GM19324 (cell line): ENCODE measurements at regions not wholly inside any gene's neighbourhood (a gene's known extent, or its start where the extent isn't known, plus 50 kb on each side); places are given as distances from the start of the nearest gene placed in this dataset.
"Not testable (repeated sequence)": the region's sequence is repeated elsewhere in the genome, so short reads cannot be mapped to it uniquely, and the experiment has no call there.

ENCODE experiments used
- ATAC-seq: cut with Tn5 transposase; IDR thresholded peaks from one replicate; pipeline ENCODE4 v1.9.1; 2021; ENCODE audit warnings: mild to moderate bottlenecking, moderate library complexity; ENCODE audit not compliant: unreplicated experiment, low FRiP score

DNA sequence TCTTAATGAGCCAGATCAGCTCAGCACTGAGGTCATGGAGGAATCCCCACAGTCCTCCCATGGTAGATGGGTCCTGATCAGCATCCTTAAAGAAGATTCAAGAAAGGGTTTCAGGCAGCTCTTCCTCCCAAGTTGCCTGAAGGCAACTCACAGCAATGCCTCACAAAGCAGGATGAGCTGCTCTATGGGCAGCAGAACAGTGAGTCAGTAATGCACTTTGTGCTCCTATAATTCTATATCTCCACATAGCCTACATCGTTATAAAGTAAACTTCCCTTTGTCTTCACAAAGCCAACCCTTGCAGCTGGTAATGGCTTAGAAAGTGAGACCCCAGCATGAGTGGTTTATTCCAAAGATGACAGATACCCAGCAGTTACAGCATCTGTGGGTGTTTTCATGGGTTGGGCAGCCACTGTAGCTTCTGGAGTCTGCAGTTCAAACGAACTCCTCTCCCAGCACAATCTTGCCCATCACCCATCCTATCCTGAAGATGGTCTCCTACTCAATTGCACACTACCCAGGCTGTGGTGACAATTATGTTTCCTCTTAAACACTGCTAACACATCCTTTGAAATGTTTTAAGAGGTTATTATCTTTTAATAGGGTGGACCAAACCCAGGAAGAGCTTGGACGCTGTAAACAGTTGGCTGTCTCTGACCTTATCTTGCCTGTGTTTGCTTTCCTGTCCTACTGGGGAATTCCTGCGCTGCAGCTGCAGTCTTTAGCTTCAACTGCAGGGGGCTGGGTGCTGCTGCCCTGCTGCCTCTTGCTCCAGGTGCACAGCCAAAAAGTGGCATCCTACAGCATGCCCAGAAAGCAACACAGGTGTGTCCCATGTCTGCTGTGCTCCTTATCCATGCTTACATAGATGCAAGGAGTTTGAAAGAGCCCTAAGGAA lies 286.9 kb downstream of the ANAPC1 start:
- not testable (repeated sequence) for ATAC-seq

DNA sequence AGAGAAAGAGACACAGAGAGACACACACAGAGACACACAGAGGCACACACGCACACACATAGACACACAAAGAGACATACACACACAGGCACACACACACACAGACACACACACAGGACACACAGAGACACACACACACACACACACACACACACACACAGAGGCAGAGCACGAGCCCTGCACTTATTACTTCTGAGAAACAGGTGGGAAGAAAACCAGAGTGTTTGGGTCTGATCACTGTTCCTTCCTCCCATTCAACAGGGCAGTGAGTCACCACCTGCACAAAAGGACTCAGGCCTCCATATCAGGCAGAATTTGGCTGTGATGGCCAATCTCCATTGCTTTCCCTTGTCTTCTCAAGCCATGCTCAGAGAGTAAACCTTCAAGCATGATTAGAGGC lies 285.0 kb downstream of the ANAPC1 start:
- ATAC-seq: not testable (repeated sequence)

DNA sequence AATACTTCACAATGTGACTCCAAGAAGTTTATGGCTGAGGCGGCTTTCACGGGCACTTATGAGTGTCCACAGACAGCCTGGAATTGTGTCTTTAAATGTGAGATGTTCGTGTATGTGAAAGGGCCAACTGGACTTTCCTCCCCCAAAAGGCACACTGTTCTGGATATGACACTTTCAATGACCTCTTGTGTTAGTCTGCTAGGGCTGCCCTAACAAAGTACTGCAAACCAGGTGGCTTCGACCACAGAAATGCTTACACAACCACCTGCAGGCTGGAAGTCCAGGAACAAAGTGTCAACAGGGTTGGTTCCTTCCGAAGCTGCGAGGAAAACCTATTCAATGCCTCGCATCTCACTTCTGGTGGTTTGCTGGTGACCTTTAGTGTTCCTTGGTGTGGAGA lies 281.7 kb downstream of the ANAPC1 start:
- ATAC-seq: not testable (repeated sequence)

DNA sequence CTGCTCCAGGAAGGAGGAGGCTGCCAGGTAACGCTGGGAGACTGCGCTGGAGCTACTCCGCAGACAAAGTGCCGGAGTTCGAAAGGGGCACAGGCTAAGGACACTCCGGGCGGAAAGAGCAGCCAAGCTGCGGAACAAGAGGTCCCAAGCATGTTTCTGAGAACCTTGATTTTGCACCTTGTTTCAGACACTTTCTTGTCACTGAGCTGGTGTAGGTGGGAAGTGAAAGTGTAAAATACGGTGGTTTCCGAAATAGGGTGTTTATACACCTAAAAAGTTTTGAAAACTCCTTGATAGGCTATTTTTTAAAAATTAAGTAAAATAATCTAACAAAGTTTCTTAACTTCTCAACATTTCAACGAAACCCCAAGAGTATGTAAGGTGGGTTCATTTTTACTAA lies 278.2 kb downstream of the ANAPC1 start:
- ATAC-seq: not testable (repeated sequence)

DNA sequence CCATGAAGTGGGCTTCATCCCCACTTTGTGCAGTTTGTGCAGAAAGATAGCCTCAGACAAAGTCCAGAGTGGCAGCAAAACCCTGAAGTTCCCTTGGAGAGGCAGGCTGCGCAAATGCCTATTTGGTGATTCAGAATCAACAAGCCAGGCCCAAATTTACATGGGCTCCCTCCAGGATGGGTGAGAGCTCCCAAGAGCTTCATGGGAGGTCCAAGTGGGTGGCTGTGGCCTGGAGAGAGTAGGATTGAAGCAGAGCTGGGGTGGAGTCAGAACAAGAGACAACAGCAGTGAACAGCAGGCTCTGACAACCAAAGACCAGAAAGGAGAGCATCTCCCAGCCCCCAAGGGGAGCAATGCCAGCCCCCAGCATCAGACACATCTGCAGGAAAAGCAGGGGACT lies 277.4 kb downstream of the ANAPC1 start:
- not testable (repeated sequence) for ATAC-seq

DNA sequence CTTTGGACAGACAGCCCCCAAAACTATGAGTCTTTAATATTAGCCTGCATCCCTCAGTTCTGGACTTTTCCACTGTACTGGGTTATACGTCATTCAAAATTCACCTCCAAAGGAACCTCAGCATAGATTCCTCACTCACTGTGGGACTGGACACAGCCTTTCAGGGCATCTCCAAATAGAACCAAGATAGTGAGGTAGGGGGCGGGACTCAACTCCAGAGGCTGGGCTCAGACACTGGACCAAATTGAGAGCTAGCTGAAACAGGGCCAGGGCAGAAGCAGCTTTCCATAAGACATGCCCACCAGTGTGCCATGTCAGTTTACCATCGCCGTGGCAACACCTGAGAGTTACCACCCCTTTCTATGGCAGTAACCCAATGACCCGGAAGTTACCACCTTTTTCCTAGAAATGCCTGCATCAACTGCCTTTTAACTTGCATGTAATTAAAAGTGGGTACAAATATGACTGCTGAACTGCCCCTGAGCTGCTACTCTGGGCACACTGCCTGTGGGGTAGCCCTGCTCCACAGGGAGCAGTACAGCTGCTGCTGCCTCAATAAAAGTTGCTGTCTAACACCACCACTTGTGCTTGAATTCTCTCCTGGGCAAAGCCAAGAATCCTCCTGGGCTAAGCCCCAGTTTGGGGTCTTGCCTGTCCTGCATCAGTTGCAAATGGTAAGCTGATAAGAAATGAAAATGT lies 274.7 kb downstream of the ANAPC1 start:
- not testable (repeated sequence) for ATAC-seq

DNA sequence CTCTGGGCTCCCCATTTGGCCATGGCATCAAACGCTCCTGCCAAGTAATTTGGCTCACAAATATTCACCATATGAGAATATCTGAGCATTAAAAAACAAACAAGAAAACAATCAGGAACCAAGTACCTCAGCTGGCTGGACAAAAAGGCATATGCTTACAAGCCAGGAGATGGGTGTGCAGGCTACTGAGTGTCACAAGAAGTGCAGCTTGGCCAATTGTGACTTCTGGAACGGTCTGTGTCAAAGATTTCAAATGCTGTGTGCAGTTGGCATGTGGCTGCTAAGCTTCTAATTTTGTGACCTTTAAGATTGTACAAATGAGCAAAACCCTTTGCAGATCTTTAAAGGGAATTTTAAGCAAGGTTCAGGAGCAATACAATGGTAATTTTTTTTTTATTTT lies 274.0 kb downstream of the ANAPC1 start:
- ATAC-seq: not testable (repeated sequence)

DNA sequence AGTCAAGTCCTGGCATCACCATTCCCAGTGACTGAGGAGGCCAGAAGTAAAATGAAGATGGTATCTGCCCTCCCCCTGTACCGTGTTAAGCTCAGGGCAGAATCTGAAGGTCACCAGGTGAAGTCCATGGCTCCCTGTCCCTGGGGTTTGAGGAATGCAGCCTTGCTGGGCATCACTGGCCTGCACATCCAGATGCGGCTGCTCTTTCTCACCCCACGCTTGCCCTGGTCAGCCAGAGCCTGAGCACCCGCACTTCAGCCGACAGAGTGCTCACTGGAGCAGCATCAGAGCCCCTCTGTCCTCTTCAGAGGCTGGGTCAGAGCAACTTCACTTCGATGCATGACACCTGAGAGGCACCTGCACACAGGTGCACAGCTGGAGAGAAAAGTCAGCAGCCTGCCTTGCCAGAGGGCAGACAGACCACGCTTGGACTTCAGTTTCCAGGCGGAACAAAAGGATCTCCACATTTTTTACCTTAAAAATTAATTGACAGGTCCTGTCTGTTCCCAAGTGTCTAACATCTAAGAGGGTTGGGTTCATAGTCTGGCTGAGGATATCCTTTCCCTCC lies 267.3 kb downstream of the ANAPC1 start:
- ATAC-seq: no peak

DNA sequence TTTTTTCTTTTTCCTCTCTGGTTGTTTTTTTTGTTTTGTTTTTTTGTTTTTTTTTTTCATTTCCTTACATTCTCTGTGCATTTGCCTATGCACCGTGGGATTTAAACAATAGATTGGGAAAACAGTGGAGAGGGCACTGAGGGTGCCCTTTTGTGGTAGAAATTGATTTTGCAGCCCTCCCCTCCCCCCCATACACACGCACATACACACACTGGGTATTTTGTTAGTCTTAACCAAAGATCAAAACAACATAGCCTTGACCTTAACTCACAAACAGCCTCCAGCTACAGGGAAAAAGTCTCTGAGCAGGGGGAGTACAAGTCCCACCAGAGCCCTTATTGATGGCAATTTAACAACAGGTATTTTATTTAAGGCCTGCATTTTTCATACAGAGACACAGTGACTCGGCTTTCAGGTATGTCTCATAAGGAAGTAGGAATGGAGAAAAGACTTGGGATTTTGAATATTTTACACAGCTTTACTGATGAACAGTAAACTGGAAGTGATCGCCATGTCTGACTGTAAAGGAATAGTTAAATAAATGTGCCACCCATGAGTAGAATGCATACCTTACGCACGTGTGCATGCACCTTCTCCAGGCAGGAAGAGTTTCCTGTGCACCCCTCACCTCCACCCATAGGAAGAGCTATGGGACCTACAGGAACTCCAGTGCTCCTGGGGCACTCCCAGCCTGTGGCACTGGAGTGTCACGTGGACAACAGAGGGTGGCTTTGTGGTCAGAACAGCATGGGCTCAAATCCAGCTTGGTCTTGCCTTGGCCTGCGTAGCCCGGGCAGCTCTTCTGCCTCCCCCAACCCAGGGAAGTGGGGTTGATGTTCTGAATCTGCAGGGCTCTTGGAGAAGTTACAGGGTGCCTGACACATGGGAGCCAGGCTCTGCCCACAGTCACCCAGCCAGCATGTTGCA lies 266.4 kb downstream of the ANAPC1 start:
- ATAC-seq: no peak

DNA sequence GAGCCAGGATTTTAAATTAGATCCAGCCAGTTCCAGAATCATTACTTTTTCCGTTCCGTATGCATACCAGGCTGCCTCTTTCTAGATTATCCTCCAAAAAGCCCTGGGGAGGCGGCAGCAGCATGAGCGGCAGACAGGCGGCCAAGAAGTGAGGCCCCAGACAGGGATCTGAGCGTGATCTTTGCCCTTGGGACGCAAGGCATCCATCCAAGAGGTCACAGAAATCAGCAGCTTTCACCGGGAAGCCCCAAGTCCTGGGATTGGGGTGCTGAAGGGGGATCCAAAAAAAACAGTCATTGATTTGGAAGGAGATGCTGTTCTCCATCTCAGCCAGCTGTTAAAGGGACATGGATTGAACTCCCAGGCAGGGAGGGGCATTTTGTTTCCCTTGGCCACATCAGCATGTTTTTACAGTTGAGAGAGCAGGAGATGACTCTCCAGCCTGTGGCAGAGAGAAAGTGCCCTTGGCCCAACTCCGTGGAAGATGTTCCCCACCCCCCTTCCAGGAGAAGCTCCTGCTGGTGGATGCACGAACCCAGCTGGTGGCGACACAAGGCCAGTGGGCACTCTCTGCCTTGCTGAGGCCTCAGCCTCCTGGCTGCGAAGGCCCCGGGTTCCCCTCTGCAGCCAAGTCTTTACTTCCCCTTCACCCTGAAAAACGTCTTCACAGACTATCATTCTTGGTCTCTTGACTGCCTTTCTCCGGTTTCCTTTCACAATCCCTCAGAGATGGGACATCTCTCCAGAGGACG lies 265.6 kb downstream of the ANAPC1 start:
- ATAC-seq: no peak

DNA sequence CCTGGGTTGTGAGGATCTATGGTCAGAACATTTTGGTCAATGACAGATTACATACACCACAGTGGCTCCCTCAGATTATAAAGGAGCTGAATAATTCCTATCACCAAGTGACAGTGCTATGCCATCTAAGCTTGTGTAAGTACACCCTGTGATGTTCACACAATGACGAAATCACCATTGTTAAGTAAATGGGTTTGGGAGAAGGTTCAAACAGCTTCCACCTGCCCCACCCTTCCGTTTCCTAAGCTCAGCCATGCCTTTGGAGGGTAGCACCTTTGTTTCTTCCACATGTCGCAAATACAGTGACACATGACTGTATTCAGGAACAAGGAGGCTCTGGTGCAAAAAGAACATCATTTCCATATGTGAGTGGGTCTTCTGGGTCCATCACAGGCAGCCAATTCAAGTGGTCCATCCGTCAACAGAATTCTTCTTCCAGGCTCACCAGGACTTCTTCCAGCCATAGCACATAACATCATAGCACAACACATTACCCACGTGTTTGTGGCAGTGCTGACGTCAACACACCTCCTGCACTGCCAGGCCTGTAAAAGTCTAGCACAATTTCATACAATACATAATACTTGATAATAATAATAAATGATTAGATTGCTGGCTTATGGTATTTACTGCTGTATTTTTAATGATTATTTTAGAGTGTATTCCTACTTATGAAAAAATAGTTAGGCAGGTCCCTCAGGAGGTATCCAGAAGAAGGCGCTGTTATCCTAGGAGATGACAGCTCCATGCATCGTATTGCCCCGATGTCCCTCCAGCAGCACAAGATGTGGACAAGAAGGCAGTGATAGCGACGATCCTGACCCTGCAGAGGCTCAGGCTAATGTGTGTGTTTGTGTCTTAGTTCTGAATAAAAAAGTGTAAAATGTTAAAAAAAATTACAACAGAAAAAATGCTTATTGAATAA lies 264.8 kb downstream of the ANAPC1 start:
- ATAC-seq: no peak

DNA sequence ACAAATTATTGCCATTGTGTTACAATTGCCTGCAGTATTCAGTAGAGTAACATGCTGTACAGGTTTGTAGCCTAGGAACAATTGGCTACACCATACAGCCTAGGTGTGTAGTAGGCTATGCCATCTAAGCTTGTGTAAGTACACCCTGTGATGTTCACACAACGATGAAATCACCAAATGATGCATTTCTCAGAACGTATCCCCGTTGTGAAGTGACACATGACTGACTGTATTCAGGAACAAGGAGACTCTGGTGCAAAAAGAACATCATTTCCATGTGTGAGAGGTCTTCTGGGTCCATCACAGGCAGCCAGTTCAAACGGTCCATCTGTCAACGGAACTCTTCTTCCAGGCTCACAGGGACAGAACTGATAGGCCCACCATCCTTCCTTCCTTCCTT lies 263.7 kb downstream of the ANAPC1 start:
- ATAC-seq: no peak

DNA sequence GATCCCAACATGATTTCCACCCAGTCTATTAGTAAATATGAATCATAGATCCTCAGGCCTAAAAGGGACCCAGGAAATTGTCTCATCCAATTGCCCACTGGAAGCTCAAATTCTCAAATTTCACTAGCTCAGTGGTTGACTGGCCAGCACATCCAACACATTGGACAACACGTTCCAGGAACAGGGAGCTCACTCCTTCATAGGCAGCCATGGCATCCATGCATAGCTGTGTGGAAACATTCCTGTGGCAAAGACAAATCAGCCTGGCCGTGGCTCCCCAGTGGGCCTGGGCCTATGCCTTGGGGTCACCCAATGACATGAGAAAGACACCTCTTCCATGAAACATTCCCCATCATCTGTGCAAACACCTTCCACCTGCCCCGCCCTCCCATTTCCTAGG lies 261.1 kb downstream of the ANAPC1 start:
- ATAC-seq: no peak

DNA sequence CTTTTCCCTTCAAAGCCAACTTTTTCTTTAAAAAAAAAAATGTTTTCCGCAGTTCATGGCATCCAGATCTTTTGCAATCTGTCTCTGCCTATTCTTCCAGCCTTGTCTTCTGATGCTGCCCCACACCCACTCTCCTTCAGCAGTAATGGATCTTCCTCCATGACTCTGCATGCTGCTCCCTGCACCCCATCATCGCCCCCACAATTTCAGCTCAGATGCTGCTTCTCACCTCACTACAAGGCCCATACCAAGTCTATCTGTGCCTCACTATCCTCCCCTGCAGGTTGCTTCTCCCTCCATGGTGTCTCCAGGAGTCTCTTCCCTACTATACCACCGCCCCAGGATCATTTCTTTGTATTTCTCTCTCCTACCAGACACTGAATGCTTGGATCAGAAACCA lies 260.6 kb downstream of the ANAPC1 start:
- no peak for ATAC-seq

DNA sequence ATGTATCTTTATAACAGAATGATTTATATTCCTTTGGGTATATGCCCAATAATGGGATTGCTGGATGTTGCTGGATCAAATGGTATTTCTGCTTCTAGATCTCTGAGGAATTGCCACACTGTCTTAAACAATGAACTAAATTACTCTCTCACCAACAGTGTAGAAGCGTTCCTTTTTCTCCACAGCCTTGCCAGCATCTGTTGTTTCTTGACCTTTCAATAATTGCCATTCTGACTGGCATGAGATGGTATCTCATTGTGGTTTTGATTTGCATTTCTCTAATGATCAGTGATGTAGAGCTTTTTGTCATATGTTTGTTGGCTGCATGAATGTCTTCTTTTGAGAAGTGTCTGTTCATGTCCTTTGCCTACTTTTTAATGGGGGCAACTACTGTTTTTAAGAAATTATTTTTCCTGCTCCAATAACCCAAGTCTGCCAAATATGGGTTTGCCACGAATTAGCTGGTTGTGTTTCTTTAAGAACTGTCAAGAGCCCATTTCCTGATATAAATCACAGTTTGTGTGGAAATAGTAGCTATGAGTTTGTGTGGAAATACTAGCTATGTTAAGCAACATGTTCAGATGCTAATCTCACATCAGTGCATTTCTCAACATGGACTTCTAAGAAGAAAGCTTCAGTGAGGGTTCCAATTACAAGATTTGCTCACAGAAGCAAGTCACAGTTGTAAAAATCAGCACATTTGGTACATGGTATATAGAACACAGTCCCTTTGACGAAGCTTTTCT lies 259.4 kb downstream of the ANAPC1 start:
- no peak for ATAC-seq

DNA sequence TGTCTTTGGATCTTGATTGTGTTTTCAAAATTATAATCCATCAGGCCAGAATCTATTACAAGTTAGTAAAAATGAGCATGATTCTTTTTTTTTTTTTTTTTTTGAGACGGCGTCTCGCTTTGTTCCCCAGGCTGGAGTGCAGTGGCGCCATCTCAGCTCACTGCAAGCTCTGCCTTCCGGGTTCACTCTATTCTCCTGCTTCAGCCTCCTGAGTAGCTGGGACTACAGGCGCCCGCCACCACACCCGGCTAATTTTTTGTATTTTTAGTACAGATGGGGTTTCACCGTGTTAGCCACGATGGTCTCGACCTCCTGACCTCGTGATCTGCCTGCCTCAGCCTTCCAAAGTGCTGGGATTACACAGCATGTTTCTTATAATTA lies 258.8 kb downstream of the ANAPC1 start:
- ATAC-seq: not testable (repeated sequence)

DNA sequence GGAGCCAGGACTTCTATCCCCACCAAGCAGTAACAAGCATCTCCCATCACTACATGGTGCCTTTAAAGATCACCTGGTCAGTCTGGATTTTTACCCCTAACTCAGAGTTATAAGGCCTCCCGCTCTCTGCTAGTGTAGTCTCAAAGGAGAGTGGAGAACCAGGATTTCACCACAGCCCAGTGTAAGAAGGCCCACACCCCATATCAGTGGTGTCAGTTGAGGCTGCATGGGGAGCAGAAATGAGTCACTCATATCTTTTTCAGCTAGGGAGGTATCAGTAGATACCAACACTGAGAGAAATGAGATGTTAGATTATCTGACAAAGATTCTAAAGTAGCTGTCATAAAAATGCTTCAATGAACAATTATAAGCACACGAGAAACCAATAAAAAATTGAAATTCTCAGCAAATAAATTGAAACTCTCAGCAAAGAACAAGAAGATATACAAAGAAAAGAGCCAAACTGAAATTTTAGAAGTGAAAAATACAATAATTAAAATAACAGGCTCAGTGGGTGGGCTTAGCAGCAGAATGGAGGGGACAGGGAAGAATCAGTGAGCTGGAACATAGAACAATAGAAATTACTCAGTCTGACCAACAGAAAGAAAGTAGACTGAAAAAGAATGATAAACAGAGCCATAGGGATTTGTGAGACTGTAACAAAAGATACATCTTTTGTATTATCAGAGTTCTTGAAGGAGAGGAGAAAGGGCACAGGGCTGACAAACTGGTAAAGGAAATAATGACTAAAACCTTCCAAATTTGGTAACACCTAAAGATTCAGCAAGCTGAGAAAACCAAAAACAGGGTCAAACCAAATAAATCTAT lies 257.7 kb downstream of the ANAPC1 start:
- ATAC-seq: no peak
